ENCODE measurements at regions not wholly inside any gene's neighbourhood (a gene's known extent, or its start where the extent isn't known, plus 50 kb on each side); places are given as distances from the start of the nearest gene placed in this dataset.

GRCh38 chr18:77567205-77567604 lies 317.6 kb downstream of the GALR1 start:
- Histone ChIP-seq H3K36me3 (no peaks in the 10 kb centered on the region), H3K4me3 (no peak overlapping the region), H3K4me1 (no peaks in the 10 kb centered on the region), H3K27me3 (no peaks in the 10 kb centered on the region), H3K27ac (no peak overlapping the region), H3K9me3 (no peaks in the 10 kb centered on the region)
- TF ChIP-seq CTCF (IDR thresholded peaks at IDR 0.05) (no peak), POLR2AphosphoS5 (IDR thresholded peaks at IDR 0.05; ENCODE audit: insufficient read depth in 1 of 2, low read depth in 1 of 2) (no peak), POLR2A (IDR thresholded peaks at IDR 0.05) (no peak)
- intact Hi-C loops (cut with DNase I), result no loop called here
- no peak for DNase-seq (ENCODE audit: extremely low spot score in 2 of 2)

- TF ChIP-seq POLR2A (IDR thresholded peaks at IDR 0.05), result no peak
- TF ChIP-seq CTCF (IDR thresholded peaks at IDR 0.05), result no peak
- TF ChIP-seq POLR2AphosphoS5 (IDR thresholded peaks at IDR 0.05; ENCODE audit: insufficient read depth in 1 of 2, low read depth in 1 of 2), result no peak
- Histone ChIP-seq H3K27ac (no peak overlapping the region), H3K4me1 (no peaks in the 10 kb centered on the region), H3K9me3 (no peaks in the 10 kb centered on the region), H3K27me3 (no peaks in the 10 kb centered on the region), H3K4me3 (no peak overlapping the region), H3K36me3 (no peaks in the 10 kb centered on the region)
- DNase-seq (ENCODE audit: extremely low spot score in 2 of 2), result no peak
- intact Hi-C loops (cut with DNase I), result no loop called here
Measured at GRCh38 chr18:77571743-77572142, 322.1 kb downstream of the GALR1 start.

GRCh38 chr18:77572537-77572936 lies 322.9 kb downstream of the GALR1 start:
- TF ChIP-seq CTCF (IDR thresholded peaks at IDR 0.05) (no peak), POLR2A (IDR thresholded peaks at IDR 0.05) (no peak), POLR2AphosphoS5 (IDR thresholded peaks at IDR 0.05; ENCODE audit: insufficient read depth in 1 of 2, low read depth in 1 of 2) (no peak)
- H3K4me1 ChIP-seq, result no peaks in the 10 kb centered on the region
- no peaks in the 10 kb centered on the region for H3K36me3 ChIP-seq
- DNase-seq (ENCODE audit: extremely low spot score in 2 of 2), result no peak
- no peak overlapping the region for H3K4me3 ChIP-seq
- no peaks in the 10 kb centered on the region for H3K9me3 ChIP-seq
- H3K27ac ChIP-seq, result no peak overlapping the region
- intact Hi-C loops (cut with DNase I), result no loop called here
- no peaks in the 10 kb centered on the region for H3K27me3 ChIP-seq

DNA sequence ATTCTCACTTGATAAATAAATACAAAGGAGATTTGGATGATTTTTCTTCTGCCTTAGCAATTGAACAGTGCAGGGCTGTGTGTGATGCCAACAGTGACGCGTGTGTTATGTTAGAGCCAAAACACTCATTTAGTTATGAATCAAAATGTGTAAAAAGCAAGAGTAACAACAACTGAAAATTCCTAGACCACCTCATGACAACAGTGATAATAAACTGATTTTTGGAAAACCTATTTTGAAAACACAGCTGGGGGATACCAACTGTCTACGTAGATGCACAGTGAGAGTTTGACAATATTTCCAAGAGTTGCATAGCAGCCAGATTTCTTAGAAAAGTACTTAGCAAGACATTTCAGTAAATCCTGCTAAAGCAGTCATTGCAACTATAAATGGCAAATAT lies 323.9 kb downstream of the GALR1 start:
- Histone ChIP-seq H3K4me1 (no peaks in the 10 kb centered on the region), H3K27me3 (no peaks in the 10 kb centered on the region), H3K4me3 (no peak overlapping the region), H3K27ac (no peak overlapping the region), H3K9me3 (no peaks in the 10 kb centered on the region), H3K36me3 (no peaks in the 10 kb centered on the region)
- DNase-seq (ENCODE audit: extremely low spot score in 2 of 2), result no peak
- TF ChIP-seq POLR2AphosphoS5 (IDR thresholded peaks at IDR 0.05; ENCODE audit: insufficient read depth in 1 of 2, low read depth in 1 of 2) (no peak), POLR2A (IDR thresholded peaks at IDR 0.05) (no peak), CTCF (IDR thresholded peaks at IDR 0.05) (no peak)
- intact Hi-C loops (cut with DNase I), result no loop called here

- Histone ChIP-seq H3K4me3 (no peak overlapping the region), H3K27me3 (no peaks in the 10 kb centered on the region), H3K27ac (no peak overlapping the region), H3K9me3 (no peaks in the 10 kb centered on the region), H3K4me1 (no peaks in the 10 kb centered on the region), H3K36me3 (no peaks in the 10 kb centered on the region)
- no peak for DNase-seq (ENCODE audit: extremely low spot score in 2 of 2)
- intact Hi-C loops (cut with DNase I), result no loop called here
- TF ChIP-seq POLR2AphosphoS5 (IDR thresholded peaks at IDR 0.05; ENCODE audit: insufficient read depth in 1 of 2, low read depth in 1 of 2) (no peak), POLR2A (IDR thresholded peaks at IDR 0.05) (no peak), CTCF (IDR thresholded peaks at IDR 0.05) (no peak)
Measured at GRCh38 chr18:77590943-77591515, 341.4 kb downstream of the GALR1 start.

Measured in vagina (tissue), 2 donors.